Tibial nerve (tissue), 4 donors: ENCODE measurements at regions not wholly inside any gene's neighbourhood (a gene's known extent, or its start where the extent isn't known, plus 50 kb on each side); places are given as distances from the start of the nearest gene placed in this dataset.

Experiments
- EP300 ChIP-seq, 2 donors: sonication (generic); formaldehyde crosslinking; IDR thresholded peaks; one replicate each; pipeline ENCODE4 v1.6.1; 2017; ENCODE audit warnings: antibody characterized with exemption in 2 of 2, mild to moderate bottlenecking in 1 of 2
- POLR2A ChIP-seq, 2 donors: fragments of 450-650 bp; IDR thresholded peaks; one replicate each; pipeline ENCODE4 v1.6.1; 2017; ENCODE audit warnings: antibody characterized with exemption in 2 of 2, mild to moderate bottlenecking in 2 of 2, moderate library complexity in 2 of 2
- TF ChIP-seq, protein P1 (sequence below), 5 experiments: fragments of 200-600 bp in 3 of 5; fragments of 450-650 bp in 2 of 5; sonication (generic) in 3 of 5; IDR thresholded peaks; one replicate each; pipeline ENCODE4 v1.5.1; 2016 to 2019; ENCODE audit warnings: antibody characterized with exemption in 5 of 5, mild to moderate bottlenecking in 3 of 5, moderate library complexity in 2 of 5

DNA sequence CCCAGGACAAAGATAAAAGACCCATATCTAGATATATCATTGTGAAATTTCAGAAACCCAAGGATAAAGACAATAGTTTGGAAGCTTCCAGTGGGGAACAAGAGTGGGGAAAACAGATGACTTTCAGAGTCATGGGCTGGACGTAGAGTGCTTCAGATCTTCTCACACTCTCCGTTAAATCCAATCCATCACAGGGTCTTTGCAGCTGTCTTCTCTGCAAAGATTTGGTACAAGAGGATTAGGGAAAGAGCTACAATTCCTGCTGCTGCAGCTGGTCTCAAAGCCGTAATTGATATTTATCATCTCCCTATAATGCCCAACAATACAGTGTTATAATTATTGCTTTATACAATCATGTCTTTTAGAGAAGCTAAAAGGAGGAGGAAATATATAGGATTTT lies 63.4 kb upstream of the CLPB start:
- TF ChIP-seq, protein P1, sequence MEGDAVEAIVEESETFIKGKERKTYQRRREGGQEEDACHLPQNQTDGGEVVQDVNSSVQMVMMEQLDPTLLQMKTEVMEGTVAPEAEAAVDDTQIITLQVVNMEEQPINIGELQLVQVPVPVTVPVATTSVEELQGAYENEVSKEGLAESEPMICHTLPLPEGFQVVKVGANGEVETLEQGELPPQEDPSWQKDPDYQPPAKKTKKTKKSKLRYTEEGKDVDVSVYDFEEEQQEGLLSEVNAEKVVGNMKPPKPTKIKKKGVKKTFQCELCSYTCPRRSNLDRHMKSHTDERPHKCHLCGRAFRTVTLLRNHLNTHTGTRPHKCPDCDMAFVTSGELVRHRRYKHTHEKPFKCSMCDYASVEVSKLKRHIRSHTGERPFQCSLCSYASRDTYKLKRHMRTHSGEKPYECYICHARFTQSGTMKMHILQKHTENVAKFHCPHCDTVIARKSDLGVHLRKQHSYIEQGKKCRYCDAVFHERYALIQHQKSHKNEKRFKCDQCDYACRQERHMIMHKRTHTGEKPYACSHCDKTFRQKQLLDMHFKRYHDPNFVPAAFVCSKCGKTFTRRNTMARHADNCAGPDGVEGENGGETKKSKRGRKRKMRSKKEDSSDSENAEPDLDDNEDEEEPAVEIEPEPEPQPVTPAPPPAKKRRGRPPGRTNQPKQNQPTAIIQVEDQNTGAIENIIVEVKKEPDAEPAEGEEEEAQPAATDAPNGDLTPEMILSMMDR (IDR thresholded peaks at IDR 0.05): no peak
- no peak for TF ChIP-seq EP300 (IDR thresholded peaks at IDR 0.05)
- TF ChIP-seq POLR2A (IDR thresholded peaks at IDR 0.05): no peak
